NCI-H128 (cell line): ENCODE measurements at regions not wholly inside any gene's neighbourhood (a gene's known extent, or its start where the extent isn't known, plus 50 kb on each side); places are given as distances from the start of the nearest gene placed in this dataset.
"Not testable (repeated sequence)": the region's sequence is repeated elsewhere in the genome, so short reads cannot be mapped to it uniquely, and the experiment has no call there.

Experiments used
- DNase-seq: peaks from one replicate; lab custom pipeline; 2025; ENCODE audit not compliant: unreplicated experiment; lab: John Stamatoyannopoulos, UW

DNA sequence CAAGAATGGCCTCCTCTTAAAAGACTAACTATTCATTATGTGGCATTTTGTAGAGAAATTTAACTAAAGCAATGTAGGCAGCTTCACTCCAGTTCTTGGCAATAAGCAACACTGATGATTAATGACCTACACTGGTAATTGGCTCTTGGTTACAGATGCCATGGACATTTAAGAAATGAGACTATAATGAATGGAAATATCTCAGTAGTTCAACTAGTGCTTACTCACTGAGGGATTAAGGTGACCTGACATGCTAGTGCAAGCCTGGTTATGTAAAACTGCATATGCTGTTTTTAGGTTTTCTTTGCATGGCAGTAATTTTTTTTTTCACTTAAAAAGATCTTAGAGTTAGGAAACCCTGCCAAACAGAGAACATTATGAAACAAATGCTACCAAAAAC is 152.7 kb upstream of the AADAT start:
- no peak for DNase-seq

DNA sequence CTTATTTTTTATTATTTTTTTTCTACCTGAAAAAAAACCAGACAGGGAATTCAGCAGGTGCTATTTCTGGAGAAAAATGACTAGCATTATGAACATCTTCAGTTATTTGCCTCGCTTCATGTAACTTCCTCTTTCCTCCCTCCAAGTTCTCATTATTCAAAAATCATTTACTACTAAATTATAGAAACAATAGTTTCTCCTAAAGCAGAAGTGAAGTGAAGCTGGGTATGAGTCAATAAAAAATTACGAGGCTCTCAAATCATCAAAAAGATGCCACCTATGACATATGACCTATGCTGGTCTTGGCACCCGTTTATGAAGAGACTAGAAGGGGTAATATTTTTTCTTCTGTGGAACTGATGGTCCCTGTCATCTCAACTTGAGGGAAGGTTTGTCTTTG is 145.0 kb upstream of the AADAT start:
- DNase-seq: no peak

DNA sequence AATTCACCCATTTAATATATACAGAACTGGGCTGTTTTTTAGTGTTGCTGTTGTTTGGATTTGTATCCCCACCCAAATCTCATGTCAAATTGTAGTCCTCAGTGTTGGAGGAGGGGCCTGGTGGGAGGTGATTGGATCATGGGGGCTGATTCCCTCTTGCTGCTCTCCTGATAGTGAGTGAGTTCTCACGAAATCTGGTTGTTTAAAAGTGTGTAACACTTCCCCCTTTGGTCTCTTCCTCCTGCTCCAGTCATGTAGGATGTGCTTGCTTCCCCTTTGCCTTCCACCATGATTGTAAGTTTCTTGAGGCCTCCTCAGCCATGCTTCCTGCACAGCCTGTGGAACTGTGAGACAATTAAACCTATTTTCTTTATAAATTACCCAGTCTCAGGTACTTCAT is 141.6 kb upstream of the AADAT start:
- DNase-seq: no peak

DNA sequence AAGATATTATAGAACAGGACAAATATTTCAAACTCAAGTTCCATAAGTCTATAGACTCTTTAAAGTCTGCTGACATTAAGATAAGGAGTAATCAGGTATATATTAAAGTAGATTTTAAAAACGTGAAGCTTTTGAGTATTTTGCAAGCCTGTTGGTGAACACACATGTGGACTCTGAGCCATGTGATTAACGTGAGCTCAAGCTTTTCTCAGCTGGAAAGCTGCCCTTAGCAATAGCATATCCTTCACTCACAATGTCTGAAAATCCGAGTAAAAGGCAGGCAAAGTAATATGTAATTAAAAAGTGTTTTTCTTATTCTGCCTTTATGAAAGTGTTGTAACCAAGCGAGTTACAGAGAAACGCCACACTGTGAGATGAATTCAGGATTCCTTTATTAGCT is 140.5 kb upstream of the AADAT start:
- no peak for DNase-seq

DNA sequence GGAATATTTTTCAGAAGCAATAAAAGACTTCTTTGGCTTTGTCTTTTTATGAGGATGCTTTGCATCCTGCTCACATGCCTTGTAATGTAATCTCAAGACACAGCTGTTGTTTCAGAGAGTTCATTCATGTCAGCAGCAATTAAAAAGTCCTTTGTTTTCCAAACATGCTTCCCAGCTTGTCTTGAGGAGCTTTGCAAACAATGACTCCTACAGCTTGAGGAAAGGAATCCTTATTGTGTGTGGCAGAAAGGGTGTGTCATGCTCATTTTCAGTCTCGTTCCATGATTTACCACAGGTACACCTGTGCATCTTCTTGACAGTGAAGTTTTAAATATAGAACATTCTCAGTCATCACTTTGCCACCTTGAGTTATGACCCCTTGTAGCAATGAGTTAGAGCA is 139.2 kb upstream of the AADAT start:
- DNase-seq: no peak

DNA sequence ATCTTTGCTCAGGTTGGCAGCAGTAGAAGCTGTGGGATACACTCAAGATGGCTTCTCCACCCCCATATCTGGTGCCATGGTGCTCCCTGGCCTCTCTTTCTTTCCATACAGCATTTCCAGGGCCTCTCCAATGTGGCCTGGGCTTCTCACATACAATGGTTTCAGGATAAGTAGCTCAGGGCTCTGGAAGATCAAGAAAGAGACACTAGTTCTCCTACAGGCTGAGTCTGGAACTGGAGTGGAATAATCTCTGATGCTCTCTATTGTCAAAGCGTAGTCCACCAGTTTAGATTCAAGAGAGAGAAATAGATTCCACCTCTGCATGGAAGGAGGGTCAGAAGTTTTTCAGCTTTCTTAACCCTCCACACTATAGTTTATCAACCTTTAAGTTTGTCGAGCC is 138.2 kb upstream of the AADAT start:
- DNase-seq: no peak

DNA sequence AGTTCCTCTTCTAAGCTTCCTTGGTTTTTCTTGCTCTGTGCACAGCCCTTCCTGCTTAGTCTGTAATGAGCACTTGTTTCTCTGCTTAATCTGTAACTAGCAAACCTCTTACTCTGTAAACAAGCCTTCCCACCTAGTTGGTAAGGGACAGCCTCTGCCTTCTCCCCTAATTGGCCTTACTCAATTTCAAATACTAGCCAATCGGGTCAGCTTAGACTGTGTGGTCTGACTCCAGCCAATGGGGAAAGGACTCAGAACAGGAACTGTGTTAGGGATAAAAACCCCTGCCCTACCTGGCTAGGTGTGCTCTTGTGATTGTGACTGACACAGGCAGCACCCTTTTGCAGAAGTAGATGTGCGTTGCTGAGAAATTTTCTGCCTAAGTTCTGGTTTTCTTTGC is 136.5 kb upstream of the AADAT start:
- no peak for DNase-seq

DNA sequence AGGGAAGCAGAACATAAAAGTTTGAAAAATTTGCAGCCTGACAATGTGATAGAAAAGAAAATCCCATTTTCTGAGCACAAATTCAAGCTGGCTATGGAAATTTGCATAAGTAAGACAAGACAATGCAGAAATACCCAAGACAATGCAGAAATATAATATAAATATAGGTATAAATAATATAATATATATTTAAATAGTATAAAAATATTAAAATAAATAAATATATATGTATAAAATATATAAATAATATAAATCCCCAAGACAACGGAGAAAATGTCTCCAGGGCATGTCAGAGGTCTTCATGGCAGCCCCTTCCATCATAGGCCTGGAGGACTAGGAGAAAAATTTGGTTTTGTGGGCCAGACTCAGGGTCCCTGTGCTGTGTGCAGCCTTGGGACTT is 125.0 kb upstream of the AADAT start:
- no peak for DNase-seq

DNA sequence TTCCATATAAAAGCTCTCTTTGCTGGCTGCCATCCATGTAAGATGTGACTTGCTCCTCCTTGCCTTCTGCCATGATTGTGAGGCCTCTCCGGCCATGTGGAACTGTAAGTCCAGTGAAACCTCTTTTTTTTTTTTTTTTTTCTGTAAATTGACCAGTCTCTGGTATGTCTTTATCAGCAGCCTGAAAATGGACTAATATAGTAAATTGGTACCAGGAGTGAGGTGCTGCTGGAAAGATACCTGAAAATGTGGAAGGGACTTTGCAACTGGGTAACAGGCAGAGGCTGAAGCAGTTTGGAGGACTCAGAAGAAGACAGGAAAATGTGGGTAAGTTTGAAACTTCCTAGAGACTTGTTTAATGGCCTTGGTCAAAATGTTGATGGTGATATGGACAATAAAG is 124.3 kb upstream of the AADAT start:
- no peak for DNase-seq

DNA sequence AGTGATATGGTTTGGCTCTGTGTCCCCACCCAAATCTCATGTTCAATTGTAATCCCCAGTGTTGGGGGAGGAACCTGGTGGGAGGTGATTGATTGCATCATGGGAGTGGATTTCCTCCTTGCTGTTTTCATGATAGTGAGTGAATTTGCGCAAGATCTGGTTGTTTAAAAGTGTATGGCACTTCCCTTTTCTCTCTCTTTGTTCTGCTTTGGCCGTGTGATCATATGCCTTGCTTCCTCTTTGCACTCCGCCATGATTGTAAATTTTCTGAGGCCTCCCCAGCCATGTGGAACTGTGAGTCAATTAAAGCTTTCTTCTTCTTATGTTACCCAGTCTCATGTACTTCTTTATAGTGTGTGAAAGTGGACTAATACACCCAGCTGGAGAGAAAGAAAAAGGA is 113.0 kb upstream of the AADAT start:
- no peak for DNase-seq

DNA sequence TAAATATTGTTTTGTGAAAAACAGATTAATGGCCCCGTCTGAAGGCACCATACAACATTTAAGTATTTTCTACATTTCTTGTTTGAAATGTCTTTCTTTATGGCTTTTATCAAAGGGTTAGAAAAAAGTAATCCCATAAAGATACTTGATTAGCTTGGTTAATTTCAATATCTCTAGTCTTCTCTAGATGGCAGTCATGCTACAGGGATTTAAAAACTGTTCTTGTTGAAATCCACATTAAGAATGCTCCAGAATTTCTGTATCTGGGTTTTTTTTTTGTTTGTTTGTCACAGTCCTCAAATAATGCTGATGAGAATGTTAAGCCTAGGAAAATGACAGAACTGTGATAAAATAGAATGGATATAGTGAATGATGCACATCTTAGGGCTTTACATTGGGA is 109.0 kb upstream of the AADAT start:
- DNase-seq: no peak

DNA sequence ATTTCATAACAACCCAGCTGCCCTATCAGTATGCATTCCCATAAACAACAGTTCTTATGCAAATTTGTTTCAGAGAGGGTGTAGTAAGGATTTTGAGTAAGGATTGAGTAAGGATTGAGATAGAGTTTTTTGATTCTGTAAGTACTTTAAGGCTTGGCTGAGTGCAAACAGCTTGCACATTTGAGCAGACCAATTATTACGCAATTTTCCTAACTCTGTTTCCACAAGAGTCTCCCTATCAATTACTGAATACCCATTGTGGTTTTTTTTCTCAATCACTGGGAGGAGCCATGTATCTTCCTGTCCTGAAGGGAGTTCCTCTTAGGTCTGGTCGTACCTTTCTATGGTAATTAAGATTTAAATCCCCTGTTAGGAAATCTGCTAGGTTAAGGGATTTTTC is 105.0 kb upstream of the AADAT start:
- not testable (repeated sequence) for DNase-seq

DNA sequence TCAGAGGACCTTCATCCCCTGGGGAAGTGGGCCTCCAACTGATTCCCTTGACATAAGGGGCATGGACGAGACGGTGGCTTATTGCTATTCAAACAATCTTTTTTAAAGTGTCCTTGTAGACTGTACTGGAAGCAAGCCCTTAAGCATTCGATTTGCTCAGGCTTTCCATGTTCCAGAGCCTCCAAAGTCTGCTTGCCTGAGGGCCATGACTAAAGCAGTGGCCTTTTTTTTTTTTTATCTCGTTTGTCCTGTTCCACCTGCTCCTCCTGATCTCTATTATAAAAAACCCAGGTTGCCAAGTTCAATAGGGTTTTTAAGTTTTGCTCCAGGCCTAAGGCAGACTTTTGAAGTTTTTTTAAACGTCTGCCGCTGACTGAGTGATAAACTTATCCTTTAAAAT is 103.7 kb upstream of the AADAT start:
- DNase-seq: no peak

DNA sequence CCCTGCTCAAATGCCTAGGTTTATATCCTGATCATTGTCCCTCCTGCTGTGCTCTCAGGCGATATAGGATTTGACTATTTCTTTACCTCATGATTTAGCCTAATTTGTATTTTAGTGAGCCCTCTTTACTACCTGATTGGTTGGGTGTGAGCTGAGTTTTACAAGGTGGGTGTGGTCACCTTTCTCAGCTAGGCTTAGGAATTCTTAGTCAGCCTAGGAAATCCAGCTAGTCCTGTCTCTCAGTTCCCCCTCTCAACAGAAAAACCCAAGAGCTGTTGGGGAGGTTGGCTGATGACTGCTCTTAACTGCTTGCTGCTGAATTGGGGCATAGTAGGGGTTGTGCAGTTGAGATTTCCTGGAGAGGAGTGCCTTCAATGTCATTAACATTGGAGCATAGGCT is 100.5 kb upstream of the AADAT start:
- no peak for DNase-seq

DNA sequence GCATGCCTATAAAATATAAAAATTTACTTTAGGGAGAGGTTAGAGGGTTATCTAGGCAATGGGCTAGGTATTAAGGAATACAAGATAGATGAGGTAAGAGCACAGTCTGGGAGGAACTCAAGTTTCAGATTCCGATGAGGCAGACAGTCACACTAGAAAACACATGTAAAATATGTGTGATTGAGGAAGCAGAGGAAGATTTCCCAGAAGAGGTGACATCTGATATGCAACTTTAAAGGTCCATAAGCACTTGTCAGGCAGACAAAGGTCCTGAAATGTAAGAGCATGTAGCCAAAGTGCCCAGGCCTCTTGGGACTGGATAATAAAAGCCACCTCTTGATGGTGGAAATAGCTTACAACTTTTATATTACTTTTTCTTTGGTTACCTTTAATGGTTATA is 81.1 kb upstream of the AADAT start:
- DNase-seq: no peak

DNA sequence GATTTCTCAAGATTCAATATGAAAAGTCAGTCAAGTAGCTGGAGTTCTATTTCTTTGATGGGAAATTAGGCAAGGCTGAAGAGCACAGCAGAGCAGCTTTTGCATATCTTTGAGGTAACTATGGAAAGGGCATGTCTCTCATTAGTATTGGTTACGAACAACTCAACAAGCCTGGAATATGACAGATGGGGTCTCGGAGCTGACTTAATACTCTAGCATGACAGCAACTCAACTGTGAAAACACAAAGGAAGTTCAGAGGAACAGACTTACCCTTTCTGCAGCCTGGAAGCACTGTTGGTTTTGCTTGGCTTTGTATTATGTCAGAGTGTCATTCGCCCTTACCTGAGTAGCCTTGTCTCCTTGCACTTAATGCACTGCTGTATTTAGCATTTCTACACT is 79.9 kb upstream of the AADAT start:
- DNase-seq: no peak

DNA sequence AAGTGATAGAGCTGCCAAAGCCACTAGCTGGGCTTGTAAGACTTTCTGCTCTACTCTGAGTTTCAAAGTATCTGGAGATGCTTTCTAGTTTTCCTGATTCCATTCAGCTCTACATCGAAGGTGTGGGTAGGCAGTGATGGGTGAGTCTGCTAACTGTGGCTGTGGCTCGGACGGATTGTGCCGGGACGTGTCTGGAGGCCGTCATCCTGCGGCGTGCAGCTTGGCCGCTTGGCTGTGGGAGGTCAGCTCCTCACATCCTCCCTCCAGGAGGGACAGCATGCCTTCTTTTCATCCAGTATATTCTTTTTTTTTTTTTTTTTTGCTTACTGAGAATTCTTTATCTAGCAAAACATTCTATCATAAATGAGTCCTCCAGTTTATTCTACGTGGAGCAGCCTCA is 77.9 kb upstream of the AADAT start:
- DNase-seq: no peak

DNA sequence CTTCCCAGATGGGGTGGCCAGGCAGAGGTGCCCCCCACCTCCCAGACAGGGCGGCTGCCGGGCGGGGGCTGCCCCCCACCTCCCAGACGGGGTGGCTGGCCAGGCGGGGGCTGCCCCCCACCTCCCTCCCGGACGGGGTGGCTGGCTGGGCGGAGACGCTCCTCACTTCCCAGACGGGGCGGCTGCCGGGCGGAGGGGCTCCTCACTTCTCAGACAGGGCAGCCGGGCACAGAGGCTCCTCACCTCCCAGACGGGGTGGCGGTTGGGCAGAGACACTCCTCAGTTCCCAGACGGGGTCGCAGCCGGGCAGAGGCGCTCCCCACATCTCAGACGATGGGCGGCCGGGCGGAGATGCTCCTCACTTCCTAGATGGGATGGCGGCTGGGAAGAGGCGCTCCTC is 76.4 kb upstream of the AADAT start:
- not testable (repeated sequence) for DNase-seq

DNA sequence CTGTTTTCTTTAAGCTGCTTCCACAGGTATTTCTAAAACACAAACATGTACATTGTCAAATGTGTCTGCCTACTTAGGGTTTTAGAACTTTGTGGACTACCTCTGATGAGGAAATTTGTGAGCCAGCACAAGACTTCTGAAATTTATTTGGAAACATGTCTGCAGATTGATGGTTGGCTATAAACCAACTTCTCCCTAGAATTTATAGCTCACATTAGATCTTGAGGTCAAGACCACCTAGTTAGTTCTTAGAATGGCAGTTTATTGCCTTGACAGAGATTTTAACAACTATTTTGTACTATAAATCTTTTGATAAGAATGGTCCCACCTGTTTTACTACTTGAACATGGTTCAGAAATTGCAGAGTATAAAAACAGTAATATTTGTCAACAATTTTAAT is 72.7 kb upstream of the AADAT start:
- DNase-seq: no peak

DNA sequence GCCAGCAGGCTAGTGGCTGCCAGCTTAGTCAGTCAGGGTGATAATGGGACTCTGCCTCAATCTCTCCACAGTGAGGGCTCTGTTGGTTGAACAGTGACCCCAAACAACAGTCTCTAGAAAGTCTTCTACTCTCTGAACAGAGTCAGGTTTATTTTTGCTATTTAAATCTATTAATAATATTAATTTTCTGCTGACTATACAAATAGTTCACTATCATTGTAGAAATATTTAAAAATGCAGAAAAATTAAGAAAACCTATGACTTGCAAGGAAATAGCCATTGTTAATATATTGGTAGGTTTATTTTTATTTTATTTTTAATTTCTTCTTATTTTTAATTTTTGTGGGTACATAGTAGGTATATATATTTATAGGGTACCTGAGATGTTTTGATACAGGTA is 67.9 kb upstream of the AADAT start:
- no peak for DNase-seq

DNA sequence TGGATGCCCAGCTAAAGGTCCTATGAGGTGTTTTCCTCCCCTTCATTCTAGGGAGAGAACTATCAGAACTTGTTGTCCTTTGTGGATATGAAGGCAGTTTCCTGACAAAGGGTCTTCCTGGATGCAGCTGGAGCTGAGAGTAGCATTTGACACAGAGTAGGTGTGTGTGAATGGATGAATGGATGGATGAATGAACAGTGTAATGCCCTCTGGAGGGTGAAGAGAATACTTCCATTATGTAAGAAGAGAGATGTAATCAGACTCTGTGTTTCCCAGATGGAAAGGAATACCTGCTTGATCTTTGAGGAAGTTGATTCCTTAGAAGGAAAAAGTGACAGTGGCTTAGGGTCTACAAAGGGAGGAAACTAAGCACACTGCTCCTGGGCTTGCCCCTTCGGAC is 55.4 kb upstream of the AADAT start:
- no peak for DNase-seq

DNA sequence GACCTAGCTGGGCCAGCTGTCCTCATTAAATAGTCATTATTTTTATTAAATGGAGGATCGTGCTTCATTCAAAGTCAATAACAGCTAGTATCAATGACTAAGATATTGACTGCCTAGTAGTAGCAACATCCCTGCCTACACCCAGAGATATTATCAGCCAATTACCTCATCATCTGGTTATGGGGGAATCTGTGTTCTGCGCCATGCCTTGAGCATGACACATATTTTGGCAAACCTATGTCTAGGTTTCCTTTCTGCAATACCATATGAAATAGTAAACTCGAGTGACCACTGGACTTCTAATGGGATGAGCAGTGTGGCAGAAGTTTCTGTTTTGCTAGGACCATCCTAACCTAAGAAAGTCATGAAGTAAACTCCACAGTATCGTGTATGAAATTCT is 50.0 kb upstream of the AADAT start:
- DNase-seq: no peak
